ENCODE measurements at regions not wholly inside any gene's neighbourhood (a gene's known extent, or its start where the extent isn't known, plus 50 kb on each side); places are given as distances from the start of the nearest gene placed in this dataset.

DNA sequence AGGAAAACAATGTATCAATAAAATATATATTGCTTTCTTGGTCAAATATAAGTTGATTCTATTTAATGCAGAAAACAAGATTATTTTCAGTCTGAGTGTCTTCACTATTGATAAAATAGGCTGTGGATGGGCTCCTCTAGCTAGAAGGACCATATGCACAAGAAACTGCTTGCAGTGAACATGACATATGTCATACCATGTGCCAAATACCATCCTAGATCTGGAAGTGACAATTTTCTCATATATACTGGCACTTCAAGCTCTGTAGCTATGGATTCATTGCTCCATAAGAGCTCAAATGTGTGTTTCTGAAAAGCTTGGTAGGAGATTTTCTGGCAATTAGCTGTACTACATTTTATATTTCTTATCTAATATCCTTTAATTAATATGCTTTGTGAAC is 95.6 kb upstream of the CDH6 start:
- DNase-seq = no peak

DNA sequence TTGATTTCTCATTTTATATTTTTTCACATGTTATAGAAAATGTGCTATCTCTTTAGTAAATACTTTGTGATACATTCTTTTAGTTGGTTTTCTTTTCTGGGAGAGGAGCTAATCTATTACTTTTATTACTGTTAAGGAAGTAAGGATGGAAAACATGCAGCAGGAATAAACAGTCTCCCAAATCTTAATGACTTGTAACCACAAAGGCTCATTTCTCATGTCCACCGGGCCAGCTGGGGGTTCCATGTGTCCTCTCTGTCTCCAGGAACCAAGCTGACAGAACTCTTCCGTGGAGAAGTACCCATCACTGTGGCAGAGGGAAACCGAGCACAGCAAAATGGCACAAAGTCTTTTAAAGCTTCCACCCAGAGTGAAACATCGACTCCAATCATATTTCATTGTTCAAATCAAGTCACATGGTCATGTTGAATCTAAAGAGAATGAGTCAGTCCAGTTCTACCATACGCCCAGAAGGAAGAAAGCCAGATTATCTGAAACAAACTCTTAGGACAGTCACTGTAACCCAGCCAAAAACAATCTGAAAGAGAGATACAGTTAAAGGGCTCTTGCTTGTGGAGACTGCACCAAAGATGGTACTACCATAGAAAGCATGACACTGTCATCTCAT is 97.1 kb upstream of the CDH6 start:
- DNase-seq = no peak

DNA sequence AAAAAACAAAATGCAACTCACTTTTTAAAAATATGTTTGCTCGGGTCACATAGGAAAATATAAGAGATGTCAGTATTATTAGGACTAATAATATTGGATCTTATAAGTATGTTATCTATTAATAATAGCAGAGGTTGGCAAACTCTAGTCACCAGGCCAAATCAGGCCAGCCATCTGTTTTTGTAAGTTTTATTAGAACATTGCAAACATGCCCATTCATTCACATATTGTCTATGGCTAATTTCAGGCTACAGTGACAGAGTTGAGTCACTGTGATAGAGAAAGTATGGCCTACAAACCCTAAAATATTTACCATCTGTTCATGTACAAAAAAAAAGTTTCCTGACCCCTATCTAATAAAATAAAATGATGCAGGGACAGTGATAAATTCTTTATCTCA is 97.7 kb upstream of the CDH6 start:
- no peak for DNase-seq

DNA sequence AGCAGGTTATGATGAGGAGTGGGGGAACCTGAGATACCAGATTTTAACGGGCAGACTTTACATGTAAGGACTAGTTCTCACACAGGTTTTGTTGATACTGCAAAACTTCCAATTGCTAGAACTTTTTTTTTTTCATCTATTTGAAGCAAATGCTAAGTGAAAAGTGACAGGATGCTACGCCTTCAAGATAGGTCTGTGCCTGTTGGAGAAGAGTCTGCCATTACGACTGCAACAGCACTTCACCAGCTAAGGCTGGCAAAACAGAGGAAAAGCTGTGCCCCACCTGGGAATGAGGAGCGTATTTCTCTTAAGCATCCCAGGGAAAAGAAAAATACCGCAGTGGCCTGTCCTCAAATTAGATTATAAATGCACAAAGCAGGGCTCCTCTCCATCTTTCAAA is 102.0 kb upstream of the CDH6 start:
- DNase-seq = no peak

DNA sequence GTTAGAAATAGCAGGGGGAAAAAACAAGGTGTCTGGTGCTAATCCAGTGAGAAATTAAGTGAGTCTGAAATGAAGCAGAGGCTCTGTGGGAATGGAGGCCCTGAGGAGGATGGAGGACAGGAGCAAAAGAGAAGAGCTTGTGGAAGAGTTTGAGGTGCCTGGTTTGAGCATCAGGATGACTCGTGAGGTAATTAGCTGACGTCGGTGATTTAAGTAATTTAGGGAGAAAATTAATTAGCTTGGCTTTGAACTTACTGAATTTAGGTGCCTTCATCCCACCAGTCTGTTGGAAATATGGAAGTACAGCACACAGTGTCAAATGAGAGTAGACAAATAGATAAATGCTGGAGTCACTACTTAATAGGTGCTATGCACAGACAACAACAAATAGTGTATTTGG is 103.0 kb upstream of the CDH6 start:
- DNase-seq = no peak

DNA sequence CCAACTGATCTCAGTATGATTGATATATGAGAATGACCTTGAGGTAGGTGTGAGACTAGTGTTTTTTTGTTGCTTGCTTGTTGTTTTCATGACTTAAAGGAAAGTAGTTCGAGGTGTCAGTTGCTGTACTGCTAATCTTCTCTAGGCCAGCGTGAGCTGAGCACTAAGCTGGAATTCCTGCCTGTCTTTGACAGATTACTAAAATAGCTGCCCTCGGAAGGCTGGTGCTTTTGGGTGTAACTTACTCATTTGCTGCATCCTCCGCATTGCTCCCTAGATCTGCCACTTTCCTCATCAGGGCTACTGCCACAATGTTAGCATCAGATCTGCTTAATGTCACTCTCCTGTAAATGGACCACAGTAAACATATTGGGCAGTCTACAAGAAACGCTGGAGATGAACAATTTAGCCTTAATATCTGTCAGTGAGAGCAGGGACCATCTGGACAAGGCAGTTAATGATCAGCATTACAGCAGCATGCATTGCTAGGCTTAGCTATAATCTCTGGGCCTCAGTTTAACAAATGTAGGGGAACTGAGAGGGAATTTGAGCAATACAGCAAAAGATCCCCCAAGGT is 106.6 kb upstream of the CDH6 start:
- no peak for DNase-seq

DNA sequence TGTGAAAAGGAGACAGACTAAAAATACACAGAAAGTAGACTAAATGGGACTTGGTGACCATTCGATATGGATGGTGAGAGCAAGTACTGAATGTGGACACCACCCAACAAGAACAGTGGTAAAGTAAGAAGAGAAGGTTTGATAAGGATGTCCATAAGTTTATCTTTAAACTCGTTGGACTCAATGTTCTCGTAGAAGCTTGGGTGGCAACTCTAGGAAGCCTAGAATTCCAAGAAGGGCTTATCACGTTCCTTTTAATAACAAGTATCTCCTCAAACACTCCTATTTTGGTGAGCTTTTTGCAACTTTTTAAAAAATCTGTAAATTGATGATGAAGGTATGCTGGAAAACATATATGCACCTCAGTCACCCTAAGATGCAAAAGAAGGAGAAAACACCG is 108.6 kb upstream of the CDH6 start:
- no peak for DNase-seq

DNA sequence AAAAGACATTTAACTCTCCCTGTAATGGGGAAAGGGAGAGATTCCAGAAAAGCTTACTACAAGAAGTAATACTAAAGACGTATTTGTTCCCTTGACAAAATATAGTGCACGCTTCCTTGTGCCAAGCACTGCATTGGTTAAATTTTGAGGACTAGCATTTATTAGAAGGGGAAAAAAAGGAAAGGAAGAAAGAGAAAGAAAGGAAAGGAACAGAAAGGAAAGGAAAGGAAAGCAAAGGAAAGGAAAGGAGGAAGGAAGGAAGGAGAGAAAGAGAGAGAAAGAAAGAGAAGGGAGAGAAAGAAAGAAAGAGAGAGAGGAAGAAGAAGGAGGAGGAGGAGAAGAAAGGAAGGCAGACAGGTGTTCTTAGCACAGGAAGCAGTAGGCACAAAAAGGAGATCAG is 110.1 kb upstream of the CDH6 start:
- no peak for DNase-seq

DNA sequence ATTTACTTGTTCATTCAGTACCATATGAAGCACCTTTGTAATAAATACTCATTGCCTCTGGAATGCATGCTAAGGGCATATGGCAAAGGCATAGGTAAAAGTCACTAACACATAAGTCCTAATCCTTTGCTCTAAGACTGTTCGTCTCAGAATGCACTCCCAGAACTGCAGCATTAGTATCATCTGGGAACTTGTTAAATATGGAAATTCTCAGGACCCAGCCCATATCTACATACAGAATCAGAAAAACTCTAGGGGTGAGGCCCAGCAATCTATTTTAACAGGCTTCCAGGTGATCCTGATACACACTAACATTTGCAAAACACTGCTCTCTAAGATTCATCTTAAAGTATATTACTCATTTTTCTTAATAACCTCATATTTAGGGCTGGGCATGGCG is 113.8 kb upstream of the CDH6 start:
- no peak for DNase-seq

DNA sequence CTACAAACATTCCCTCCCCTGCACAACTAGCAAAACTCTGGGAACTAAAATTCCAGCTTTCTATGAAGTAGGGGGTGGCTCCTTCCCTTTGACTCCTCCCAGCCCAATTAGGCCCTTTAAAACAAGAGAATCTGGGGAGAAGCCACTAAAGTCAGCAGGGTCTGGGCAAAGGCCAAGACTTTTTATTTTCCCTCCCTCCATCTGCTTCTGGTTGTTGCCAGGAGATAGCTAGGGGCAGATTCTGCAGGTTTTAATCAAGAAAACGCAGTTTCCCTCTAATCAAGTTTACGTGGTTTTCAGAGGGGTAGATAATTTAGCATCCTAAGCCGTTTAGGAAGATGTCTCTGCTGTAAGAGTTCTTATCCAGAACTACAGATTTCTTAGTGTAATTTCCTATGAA is 114.5 kb upstream of the CDH6 start:
- DNase-seq = no peak

DNA sequence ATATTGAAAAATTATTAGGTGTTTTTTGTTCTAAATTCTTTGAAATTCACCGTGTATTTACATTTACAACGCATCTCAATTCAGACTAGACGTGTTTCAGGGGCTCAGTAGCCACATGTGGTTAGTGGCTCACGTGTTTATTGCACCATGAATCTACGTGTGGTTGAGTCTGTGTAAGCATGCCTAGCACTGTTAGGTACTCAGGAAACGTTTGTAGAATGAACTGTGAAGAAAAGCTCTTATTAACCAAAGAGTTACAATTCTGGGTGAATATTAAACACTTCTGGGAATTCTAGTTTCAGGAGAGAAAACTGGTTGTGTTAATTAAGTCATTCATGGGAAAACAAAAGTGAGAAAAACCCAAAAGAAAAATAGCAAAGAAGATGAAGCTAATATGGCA is 117.5 kb upstream of the CDH6 start:
- no peak for DNase-seq

DNA sequence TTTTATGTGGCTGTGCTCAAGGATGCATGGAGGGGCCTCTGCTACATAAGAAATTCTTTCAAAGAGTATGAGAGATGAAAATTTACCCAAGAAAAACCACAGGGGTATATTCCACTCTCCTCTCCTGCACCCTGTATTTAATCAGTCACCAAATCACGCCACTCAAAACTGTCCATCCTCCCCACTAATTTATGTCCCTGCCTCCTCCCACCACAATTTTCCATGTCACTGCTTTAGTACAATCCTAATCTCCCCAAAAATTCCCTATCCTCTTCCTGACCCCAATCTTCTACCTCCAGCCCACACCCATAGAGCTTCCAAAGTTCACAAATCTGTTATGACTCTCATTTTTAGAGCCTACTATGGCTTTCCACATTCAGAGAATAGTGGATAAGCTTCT is 125.2 kb upstream of the CDH6 start:
- no peak for DNase-seq

DNA sequence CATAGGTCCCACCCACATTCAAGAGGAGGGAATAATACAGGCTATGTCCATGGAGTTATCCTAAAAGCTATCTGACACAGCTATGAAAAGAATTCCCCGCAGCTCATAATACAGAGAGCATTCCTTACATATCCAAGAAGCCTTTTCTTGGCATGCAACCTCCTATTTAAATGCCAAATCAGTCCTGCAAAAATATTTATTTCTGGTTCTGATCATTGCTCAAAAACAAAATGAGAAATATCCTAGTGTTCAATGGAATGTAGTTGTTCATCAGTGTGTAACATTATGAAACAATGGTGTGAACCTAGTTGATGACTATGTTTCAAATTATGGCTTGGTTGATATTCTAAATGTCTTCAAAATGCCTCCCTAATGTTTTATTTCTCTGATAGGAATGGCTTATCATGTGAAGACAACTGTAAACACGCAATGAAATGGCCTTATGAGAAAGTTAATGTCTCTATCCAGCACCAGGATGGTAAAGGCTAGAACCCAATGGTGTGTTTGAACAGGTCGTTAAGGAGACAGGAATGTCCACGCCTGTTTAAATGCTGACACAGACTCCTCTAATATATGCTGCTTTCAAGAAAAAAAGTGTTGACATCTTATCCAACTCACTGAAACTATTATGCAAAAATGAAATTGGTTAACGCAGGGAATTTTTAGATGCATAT is 126.7 kb upstream of the CDH6 start:
- DNase-seq = no peak

DNA sequence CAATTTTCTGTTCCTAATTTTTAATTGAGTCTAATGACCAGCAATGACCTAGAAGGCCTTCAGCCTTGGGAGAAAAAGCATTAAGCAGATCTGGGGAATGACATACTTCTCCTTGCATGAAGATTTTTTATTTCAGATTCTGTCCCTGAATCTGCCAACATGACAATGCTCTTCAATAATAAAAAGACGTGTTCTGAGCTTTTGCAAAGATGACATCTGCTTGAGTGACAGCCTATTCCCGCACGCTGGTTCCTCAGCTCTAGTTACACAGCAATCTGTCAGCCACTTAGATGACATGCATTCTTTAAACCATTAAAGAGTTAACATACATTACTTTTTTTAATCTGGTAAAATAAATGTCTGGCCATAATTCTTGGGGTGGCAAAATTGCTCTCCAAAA is 129.3 kb upstream of the CDH6 start:
- no peak for DNase-seq

DNA sequence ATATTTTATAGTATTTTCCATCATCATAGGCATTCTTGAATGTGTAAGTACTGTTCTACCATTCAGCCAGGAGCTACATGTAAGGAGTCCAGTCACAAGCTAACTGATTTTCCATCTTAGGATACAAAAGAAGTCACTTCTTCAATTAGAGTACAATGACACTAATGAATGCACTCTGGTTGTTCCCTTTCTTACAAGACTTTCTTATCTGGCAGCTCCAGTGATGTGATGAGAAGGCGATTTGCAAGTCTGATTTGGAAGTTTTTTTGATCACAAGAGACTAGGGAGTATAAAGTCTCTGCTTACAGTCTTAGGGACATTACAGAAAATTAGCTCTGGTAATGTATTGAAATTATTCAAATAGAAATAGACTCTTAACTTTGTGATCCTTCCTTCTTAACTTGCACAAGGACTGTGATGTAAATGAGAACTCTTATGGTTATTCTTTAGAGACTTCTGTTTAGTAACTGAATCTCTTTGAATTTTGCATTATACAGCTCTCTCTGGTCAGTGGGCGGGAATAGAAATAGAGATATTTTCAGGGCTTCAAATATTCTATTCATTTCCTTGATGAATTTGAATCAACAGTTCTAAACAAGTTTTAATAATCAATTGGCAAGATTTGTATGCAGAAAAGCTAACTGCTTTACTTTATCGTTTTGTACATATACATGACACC is 130.4 kb upstream of the CDH6 start:
- no peak for DNase-seq

DNA sequence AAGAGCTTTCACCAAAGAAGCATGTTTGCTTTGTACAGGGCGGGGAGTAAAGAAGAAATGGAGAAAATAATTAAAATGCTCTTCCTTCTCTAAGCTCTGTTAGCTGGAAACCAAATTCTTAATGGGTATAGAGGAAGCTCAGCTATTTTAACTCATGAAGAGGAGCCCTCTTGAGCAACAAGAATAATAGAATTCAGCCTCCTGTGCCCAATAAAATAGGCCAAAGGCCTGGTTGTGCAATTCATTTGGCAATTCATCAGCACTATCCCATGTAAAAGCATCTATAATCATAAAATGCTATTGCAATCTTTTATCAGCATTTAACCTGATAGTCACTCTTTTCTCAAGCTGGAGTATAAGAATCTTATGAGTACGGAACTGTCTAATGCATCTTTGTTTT is 133.6 kb upstream of the CDH6 start:
- no peak for DNase-seq

DNA sequence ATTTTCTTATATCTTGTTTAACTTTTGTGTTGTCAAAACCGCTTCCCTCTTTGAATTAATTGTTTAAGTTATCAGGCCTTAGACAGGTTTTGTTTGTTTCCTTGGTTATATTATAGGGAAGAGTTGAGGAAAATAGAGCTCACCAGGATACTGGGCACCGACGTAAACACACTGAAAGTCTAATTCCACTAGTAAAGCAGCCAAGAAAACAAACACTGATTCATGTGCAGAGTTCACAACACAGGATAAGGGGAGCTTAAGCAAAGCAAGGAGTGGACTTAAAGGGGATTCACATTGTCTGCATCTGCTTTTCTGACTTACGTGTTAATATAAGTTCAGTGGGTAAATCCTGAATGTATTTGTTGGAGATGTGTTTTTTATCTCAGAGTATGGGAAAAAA is 139.0 kb upstream of the CDH6 start:
- no peak for DNase-seq

DNA sequence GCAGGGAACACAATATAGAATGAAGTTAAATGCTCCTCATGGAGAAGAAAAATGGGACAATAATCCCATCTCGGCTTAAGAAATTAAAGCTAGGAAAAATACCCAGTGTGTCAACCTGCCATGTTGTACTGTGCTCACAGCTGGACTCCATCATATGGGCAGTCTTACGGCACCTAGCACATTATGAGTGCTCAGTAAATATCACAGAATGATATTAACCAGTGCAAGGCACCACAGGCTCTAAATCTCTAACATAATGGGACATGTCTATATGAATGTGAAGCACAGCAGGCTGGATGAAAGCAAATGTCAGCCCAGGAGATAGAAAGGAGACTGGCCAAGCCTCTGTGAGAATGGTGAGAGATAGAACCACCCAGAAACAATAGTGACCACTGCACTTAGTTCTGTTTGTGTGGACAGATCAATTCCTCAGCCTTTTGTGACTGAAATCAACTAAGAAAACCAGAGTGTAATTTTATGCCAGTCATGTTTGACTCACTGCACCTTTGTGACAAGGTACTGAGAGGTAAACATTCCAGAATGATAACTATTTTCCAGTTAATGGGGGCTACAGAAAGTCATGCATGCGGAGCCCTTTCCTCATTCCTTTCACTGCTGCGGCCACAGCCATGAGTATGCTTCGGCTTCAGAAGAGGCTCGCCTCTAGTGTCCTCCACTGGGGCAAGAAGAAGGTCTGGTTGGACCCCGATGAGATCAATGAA is 140.4 kb upstream of the CDH6 start:
- no peak for DNase-seq

DNA sequence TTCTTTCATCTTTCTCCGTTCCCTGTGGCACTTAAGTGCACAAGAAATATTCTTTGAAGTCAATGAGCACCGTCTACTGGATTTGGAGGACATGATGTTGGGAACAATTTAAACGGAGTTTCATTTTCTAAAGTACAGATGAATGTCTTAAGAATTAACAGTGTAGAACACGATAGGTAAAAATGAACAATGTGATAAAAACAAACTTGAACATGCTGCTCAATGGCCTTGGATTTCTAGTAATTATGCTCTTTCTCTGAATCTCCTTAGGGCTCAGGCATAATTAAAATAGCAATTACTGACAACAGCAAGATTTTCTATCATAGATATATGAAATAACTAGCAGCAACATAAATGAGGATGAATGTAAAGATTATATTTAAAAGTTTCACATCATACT is 142.2 kb upstream of the CDH6 start:
- no peak for DNase-seq

DNA sequence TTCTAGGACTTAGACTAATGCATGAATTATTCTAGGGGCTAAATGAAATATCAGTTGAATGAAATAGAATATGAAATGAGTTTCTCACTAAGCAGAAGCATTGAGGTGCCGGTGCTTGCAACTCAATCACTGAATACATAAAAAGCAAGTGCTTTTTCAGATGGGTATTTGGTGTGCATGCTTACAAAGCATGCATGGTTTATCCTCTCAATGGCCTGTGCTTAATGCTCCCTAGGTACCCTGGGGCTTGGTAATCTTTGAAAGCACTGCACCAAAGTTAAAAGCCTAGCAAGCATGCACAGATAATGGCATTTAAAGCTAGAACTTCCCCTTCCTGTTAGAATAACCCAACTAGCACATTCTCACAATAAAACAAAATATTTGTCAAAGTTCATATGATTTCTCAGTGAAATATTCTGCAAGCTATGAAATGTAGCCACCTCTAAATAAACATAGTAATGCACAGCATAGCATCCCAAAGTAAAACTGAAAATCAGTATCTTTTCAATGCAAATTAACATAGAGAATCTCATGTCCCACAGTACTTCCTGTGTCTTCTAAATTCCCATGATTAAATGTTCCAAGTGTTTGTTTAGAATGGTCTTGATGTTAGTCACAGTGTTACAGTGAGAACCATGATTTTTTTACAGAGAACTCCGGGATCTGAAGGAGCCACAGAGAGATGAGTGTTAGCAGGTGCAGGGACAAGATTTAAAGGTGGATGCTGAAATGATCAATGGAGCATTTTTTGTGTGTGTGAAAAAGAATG is 143.4 kb upstream of the CDH6 start:
- DNase-seq = no peak

DNA sequence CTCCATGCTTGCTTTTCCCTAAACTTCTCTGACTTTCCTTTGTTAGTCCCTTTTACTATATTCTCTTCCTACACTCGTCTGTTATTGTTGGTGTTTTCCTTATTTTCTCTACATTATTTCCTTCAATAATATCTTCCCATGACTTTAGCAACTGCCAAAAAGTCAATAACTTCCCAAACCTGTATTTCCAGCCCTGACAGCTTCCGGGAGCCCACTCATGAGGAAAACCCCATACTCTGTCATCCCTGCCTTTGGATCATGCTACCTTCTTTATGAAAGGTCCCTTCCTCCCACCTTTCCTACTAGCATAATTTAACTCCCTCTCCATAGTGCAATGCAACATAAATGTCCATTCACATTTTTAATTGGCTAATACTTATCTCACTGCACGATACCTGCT is 144.0 kb upstream of the CDH6 start:
- no peak for DNase-seq

DNA sequence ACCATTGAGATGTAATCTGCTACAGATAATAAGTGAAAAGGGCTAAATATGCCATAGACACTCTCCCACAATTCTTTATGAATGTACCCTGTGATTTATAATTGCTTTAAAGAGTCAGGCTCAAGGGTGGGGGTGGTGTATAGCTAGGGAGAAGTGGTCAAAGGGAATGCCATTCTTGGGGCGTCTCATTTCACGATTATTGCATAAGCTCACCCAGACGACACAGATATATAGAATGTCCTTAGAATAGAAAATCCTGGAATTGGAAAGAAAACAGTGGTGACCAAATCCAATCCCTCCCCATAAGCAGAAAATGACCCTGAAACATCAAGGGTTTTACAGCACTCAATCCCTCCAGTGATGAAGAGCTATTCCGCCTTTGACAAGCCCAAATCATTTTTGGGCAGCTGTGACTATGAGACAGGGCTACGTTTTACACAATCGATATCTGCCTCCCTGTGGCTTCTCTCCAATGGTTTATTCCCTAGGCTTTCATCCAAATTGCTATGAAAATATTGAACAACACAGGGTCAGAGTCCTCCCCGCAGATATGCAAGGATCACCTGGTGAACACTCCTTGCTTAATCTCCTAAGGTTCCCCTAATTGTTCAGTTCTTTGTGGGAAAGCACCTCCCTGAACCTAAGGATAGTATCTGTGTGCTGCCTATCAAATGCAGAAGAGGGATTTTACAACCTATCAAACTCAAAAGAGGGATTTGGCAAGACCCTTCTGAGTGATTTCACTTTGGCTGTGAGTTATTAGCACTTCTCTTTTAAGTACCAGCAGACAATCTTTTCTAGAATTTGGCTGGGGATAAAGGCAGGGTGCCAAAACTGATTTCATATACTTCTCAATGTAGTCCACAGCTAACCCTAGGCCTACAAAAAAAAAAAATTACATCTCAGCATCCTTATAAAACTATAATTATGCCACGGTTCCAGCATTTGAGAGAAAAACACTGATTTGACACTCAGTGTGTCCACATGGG is 144.9 kb upstream of the CDH6 start:
- no peak for DNase-seq
